ENCODE measurements at regions not wholly inside any gene's neighbourhood (a gene's known extent, or its start where the extent isn't known, plus 50 kb on each side); places are given as distances from the start of the nearest gene placed in this dataset.

GRCh38 chr18:22813648-22814328 is 119.3 kb upstream of the RBBP8 start:
- H3K27me3 ChIP-seq (ENCODE audit: control insufficient read depth, insufficient read depth, low read length, poor library complexity, severe bottlenecking), result no peaks in the 10 kb centered on the region
- no peaks in the 10 kb centered on the region for H3K4me1 ChIP-seq (ENCODE audit: control insufficient read depth, insufficient read depth, low read length)
- WGBS, 2 experiments, result 19 to 31% methylated on average over 3 to 5 of the region's 6 CpGs
- no peaks in the 10 kb centered on the region for H3K36me3 ChIP-seq (ENCODE audit: control insufficient read depth, insufficient read depth, low read length)
- no peak overlapping the region for H3K4me3 ChIP-seq (ENCODE audit: insufficient read depth, low read depth, low read length)
- H3K9me3 ChIP-seq (ENCODE audit: control insufficient read depth, low read length), result no peaks in the 10 kb centered on the region
- no peak overlapping the region for H3K27ac ChIP-seq (ENCODE audit: insufficient read depth, low read depth, low read length, poor library complexity, severe bottlenecking)

- H3K27me3 ChIP-seq (ENCODE audit: control insufficient read depth, insufficient read depth, low read length, poor library complexity, severe bottlenecking), result no peaks in the 10 kb centered on the region
- no peak overlapping the region for H3K4me3 ChIP-seq (ENCODE audit: insufficient read depth, low read depth, low read length)
- H3K36me3 ChIP-seq (ENCODE audit: control insufficient read depth, insufficient read depth, low read length), result no peaks in the 10 kb centered on the region
- H3K27ac ChIP-seq (ENCODE audit: insufficient read depth, low read depth, low read length, poor library complexity, severe bottlenecking), result no peak overlapping the region
- H3K4me1 ChIP-seq (ENCODE audit: control insufficient read depth, insufficient read depth, low read length), result no peaks in the 10 kb centered on the region
- WGBS, 2 experiments, result 90 to 91% methylated on average over 3 to 4 of the region's 4 CpGs
- no peaks in the 10 kb centered on the region for H3K9me3 ChIP-seq (ENCODE audit: control insufficient read depth, low read length)
These were observed 118.8 kb upstream of the RBBP8 start for GRCh38 chr18:22814329-22814703.

- Histone ChIP-seq H3K36me3 (ENCODE audit: control insufficient read depth, insufficient read depth, low read length) (no peaks in the 10 kb centered on the region), H3K4me1 (ENCODE audit: control insufficient read depth, insufficient read depth, low read length) (no peaks in the 10 kb centered on the region), H3K9me3 (ENCODE audit: control insufficient read depth, low read length) (no peaks in the 10 kb centered on the region), H3K27me3 (ENCODE audit: control insufficient read depth, insufficient read depth, low read length, poor library complexity, severe bottlenecking) (no peaks in the 10 kb centered on the region), H3K4me3 (ENCODE audit: insufficient read depth, low read depth, low read length) (no peak overlapping the region), H3K27ac (ENCODE audit: insufficient read depth, low read depth, low read length, poor library complexity, severe bottlenecking) (no peak overlapping the region)
- 86 to 88% methylated on average over 17 to 18 of the region's 18 CpGs for WGBS, 2 experiments
These were observed 116.6 kb upstream of the RBBP8 start for GRCh38 chr18:22816266-22817176.

- H3K36me3 ChIP-seq (ENCODE audit: control insufficient read depth, insufficient read depth, low read length), result no peaks in the 10 kb centered on the region
- no peak overlapping the region for H3K4me3 ChIP-seq (ENCODE audit: insufficient read depth, low read depth, low read length)
- H3K9me3 ChIP-seq (ENCODE audit: control insufficient read depth, low read length), result no peaks in the 10 kb centered on the region
- WGBS, 2 experiments, result 79 to 91% methylated on average over 1 of the region's 1 CpG
- H3K27ac ChIP-seq (ENCODE audit: insufficient read depth, low read depth, low read length, poor library complexity, severe bottlenecking), result no peak overlapping the region
- peaks cover 5% of the 10 kb centered on the region for H3K4me1 ChIP-seq (ENCODE audit: control insufficient read depth, insufficient read depth, low read length)
- H3K27me3 ChIP-seq (ENCODE audit: control insufficient read depth, insufficient read depth, low read length, poor library complexity, severe bottlenecking), result no peaks in the 10 kb centered on the region
These were observed 115.3 kb upstream of the RBBP8 start for GRCh38 chr18:22817844-22818243.

- WGBS, 2 experiments, result 24 to 26% methylated on average over 3 of the region's 3 CpGs
- Histone ChIP-seq H3K27ac (ENCODE audit: insufficient read depth, low read depth, low read length, poor library complexity, severe bottlenecking) (no peak overlapping the region), H3K9me3 (ENCODE audit: control insufficient read depth, low read length) (no peaks in the 10 kb centered on the region), H3K4me3 (ENCODE audit: insufficient read depth, low read depth, low read length) (no peak overlapping the region), H3K36me3 (ENCODE audit: control insufficient read depth, insufficient read depth, low read length) (no peaks in the 10 kb centered on the region), H3K27me3 (ENCODE audit: control insufficient read depth, insufficient read depth, low read length, poor library complexity, severe bottlenecking) (no peaks in the 10 kb centered on the region), H3K4me1 (ENCODE audit: control insufficient read depth, insufficient read depth, low read length) (peaks cover 6% of the 10 kb centered on the region)
These were observed 111.1 kb upstream of the RBBP8 start for GRCh38 chr18:22822024-22822423.

GRCh38 chr18:22822841-22823508 is 110.2 kb upstream of the RBBP8 start:
- 88 to 94% methylated on average over 2 of the region's 3 CpGs for WGBS, 2 experiments
- Histone ChIP-seq H3K9me3 (ENCODE audit: control insufficient read depth, low read length) (no peaks in the 10 kb centered on the region), H3K4me1 (ENCODE audit: control insufficient read depth, insufficient read depth, low read length) (peaks cover 6% of the 10 kb centered on the region), H3K27ac (ENCODE audit: insufficient read depth, low read depth, low read length, poor library complexity, severe bottlenecking) (no peak overlapping the region), H3K4me3 (ENCODE audit: insufficient read depth, low read depth, low read length) (no peak overlapping the region), H3K27me3 (ENCODE audit: control insufficient read depth, insufficient read depth, low read length, poor library complexity, severe bottlenecking) (no peaks in the 10 kb centered on the region), H3K36me3 (ENCODE audit: control insufficient read depth, insufficient read depth, low read length) (no peaks in the 10 kb centered on the region)

- H3K4me3 ChIP-seq (ENCODE audit: insufficient read depth, low read depth, low read length), result no peak overlapping the region
- WGBS, 2 experiments, result 91 to 94% methylated on average over 4 of the region's 4 CpGs
- H3K4me1 ChIP-seq (ENCODE audit: control insufficient read depth, insufficient read depth, low read length), result peaks cover 6% of the 10 kb centered on the region
These were observed 106.4 kb upstream of the RBBP8 start for GRCh38 chr18:22826726-22827125.

GRCh38 chr18:22827216-22827615 is 105.9 kb upstream of the RBBP8 start:
- 94 to 96% methylated on average over 3 of the region's 3 CpGs for WGBS, 2 experiments
- Histone ChIP-seq H3K36me3 (ENCODE audit: control insufficient read depth, insufficient read depth, low read length) (no peaks in the 10 kb centered on the region), H3K9me3 (ENCODE audit: control insufficient read depth, low read length) (no peaks in the 10 kb centered on the region), H3K27me3 (ENCODE audit: control insufficient read depth, insufficient read depth, low read length, poor library complexity, severe bottlenecking) (no peaks in the 10 kb centered on the region), H3K4me1 (ENCODE audit: control insufficient read depth, insufficient read depth, low read length) (peaks cover 6% of the 10 kb centered on the region), H3K27ac (ENCODE audit: insufficient read depth, low read depth, low read length, poor library complexity, severe bottlenecking) (no peak overlapping the region), H3K4me3 (ENCODE audit: insufficient read depth, low read depth, low read length) (no peak overlapping the region)

More at GRCh38 chr18:22826726-22827125, 106.4 kb upstream of the RBBP8 start:
- Histone ChIP-seq H3K36me3 (ENCODE audit: control insufficient read depth, insufficient read depth, low read length) (no peaks in the 10 kb centered on the region), H3K9me3 (ENCODE audit: control insufficient read depth, low read length) (no peaks in the 10 kb centered on the region), H3K27me3 (ENCODE audit: control insufficient read depth, insufficient read depth, low read length, poor library complexity, severe bottlenecking) (no peaks in the 10 kb centered on the region), H3K27ac (ENCODE audit: insufficient read depth, low read depth, low read length, poor library complexity, severe bottlenecking) (no peak overlapping the region)

GRCh38 chr18:22827741-22828140 is 105.4 kb upstream of the RBBP8 start:
- H3K4me1 ChIP-seq (ENCODE audit: control insufficient read depth, insufficient read depth, low read length), result peaks cover 2% of the 10 kb centered on the region
- 84 to 92% methylated on average over 1 of the region's 1 CpG for WGBS, 2 experiments
- no peak overlapping the region for H3K27ac ChIP-seq (ENCODE audit: insufficient read depth, low read depth, low read length, poor library complexity, severe bottlenecking)
- no peaks in the 10 kb centered on the region for H3K36me3 ChIP-seq (ENCODE audit: control insufficient read depth, insufficient read depth, low read length)
- no peak overlapping the region for H3K4me3 ChIP-seq (ENCODE audit: insufficient read depth, low read depth, low read length)
- no peaks in the 10 kb centered on the region for H3K27me3 ChIP-seq (ENCODE audit: control insufficient read depth, insufficient read depth, low read length, poor library complexity, severe bottlenecking)
- H3K9me3 ChIP-seq (ENCODE audit: control insufficient read depth, low read length), result no peaks in the 10 kb centered on the region

GRCh38 chr18:22828171-22828570 is 105.0 kb upstream of the RBBP8 start:
- no peak overlapping the region for H3K27ac ChIP-seq (ENCODE audit: insufficient read depth, low read depth, low read length, poor library complexity, severe bottlenecking)
- H3K4me3 ChIP-seq (ENCODE audit: insufficient read depth, low read depth, low read length), result no peak overlapping the region
- WGBS, 2 experiments, result 86 to 100% methylated on average over 1 of the region's 1 CpG
- no peaks in the 10 kb centered on the region for H3K4me1 ChIP-seq (ENCODE audit: control insufficient read depth, insufficient read depth, low read length)
- no peaks in the 10 kb centered on the region for H3K27me3 ChIP-seq (ENCODE audit: control insufficient read depth, insufficient read depth, low read length, poor library complexity, severe bottlenecking)
- no peaks in the 10 kb centered on the region for H3K36me3 ChIP-seq (ENCODE audit: control insufficient read depth, insufficient read depth, low read length)
- no peaks in the 10 kb centered on the region for H3K9me3 ChIP-seq (ENCODE audit: control insufficient read depth, low read length)
